GOT3 (cell line): ENCODE measurements at regions not wholly inside any gene's neighbourhood (a gene's known extent, or its start where the extent isn't known, plus 50 kb on each side); places are given as distances from the start of the nearest gene placed in this dataset.

Experiments
- DNase-seq: peaks from one replicate; lab custom pipeline; 2025; ENCODE audit warnings: mixed read lengths; lab: John Stamatoyannopoulos, UW

- DNase-seq: no peak
Observed at GRCh38 chr2:12315224-12315623, 401.5 kb upstream of the TRIB2 start.

GRCh38 chr2:12316476-12316875 is 400.3 kb upstream of the TRIB2 start:
- DNase-seq: no peak

GRCh38 chr2:12317286-12317685 is 399.4 kb upstream of the TRIB2 start:
- DNase-seq: no peak

- no peak for DNase-seq
Observed at GRCh38 chr2:12317814-12318426, 398.8 kb upstream of the TRIB2 start.

- no peak for DNase-seq
Observed at GRCh38 chr2:12318427-12319057, 398.2 kb upstream of the TRIB2 start.

GRCh38 chr2:12320027-12320734 is 396.6 kb upstream of the TRIB2 start:
- DNase-seq: no peak

- peak; percentile 26 for DNase-seq
Observed at GRCh38 chr2:12320991-12321641, 395.6 kb upstream of the TRIB2 start.

GRCh38 chr2:12321886-12322285 is 394.9 kb upstream of the TRIB2 start:
- DNase-seq: no peak

GRCh38 chr2:12325806-12326205 is 390.9 kb upstream of the TRIB2 start:
- DNase-seq: no peak

GRCh38 chr2:12326449-12327190 is 390.1 kb upstream of the TRIB2 start:
- DNase-seq: no peak

GRCh38 chr2:12330916-12331315 is 385.8 kb upstream of the TRIB2 start:
- DNase-seq: no peak

- no peak for DNase-seq
Observed at GRCh38 chr2:12331698-12332097, 385.0 kb upstream of the TRIB2 start.

GRCh38 chr2:12333293-12333692 is 383.4 kb upstream of the TRIB2 start:
- DNase-seq: no peak

GRCh38 chr2:12334412-12334966 is 382.2 kb upstream of the TRIB2 start:
- no peak for DNase-seq

- DNase-seq: no peak
Observed at GRCh38 chr2:12335131-12335530, 381.6 kb upstream of the TRIB2 start.

GRCh38 chr2:12335995-12336394 is 380.7 kb upstream of the TRIB2 start:
- no peak for DNase-seq

- no peak for DNase-seq
Observed at GRCh38 chr2:12338946-12339697, 377.6 kb upstream of the TRIB2 start.

- no peak for DNase-seq
Observed at GRCh38 chr2:12340164-12340563, 376.6 kb upstream of the TRIB2 start.

GRCh38 chr2:12341215-12341614 is 375.5 kb upstream of the TRIB2 start:
- no peak for DNase-seq

- no peak for DNase-seq
Observed at GRCh38 chr2:12341920-12342319, 374.8 kb upstream of the TRIB2 start.

GRCh38 chr2:12343141-12343540 is 373.6 kb upstream of the TRIB2 start:
- DNase-seq: no peak
